ENCODE measurements at regions not wholly inside any gene's neighbourhood (a gene's known extent, or its start where the extent isn't known, plus 50 kb on each side); places are given as distances from the start of the nearest gene placed in this dataset.

GRCh38 chr4:122252584-122252983 lies 100.5 kb downstream of the BLTP1 start:
- no peaks in the 10 kb centered on the region for H3K27me3 Mint-ChIP-seq
- H3K27ac Mint-ChIP-seq: no peak overlapping the region
- no peaks in the 10 kb centered on the region for H3K4me1 Mint-ChIP-seq
- no peak for DNase-seq
- no peak overlapping the region for H3K4me3 Mint-ChIP-seq
- intact Hi-C loops (cut with micrococcal nuclease): no loop called here
- no peaks in the 10 kb centered on the region for H3K9me3 Mint-ChIP-seq
- peaks cover 55% of the 10 kb centered on the region for H3K36me3 Mint-ChIP-seq (ENCODE audit: low read depth)

- Mint-ChIP-seq H3K27ac (no peak overlapping the region), H3K9me3 (no peaks in the 10 kb centered on the region), H3K4me3 (no peak overlapping the region), H3K27me3 (no peaks in the 10 kb centered on the region), H3K36me3 (ENCODE audit: low read depth) (peaks cover 40% of the 10 kb centered on the region), H3K4me1 (no peaks in the 10 kb centered on the region)
- no peak for DNase-seq
- intact Hi-C loops (cut with micrococcal nuclease): no loop called here
These were observed 107.7 kb downstream of the BLTP1 start for GRCh38 chr4:122259849-122260248.

- Mint-ChIP-seq H3K36me3 (ENCODE audit: low read depth) (peaks cover 36% of the 10 kb centered on the region), H3K27me3 (no peaks in the 10 kb centered on the region), H3K4me1 (peaks cover 2% of the 10 kb centered on the region), H3K4me3 (no peak overlapping the region), H3K9me3 (peaks cover 4% of the 10 kb centered on the region), H3K27ac (no peak overlapping the region)
- intact Hi-C loops (cut with micrococcal nuclease): no loop called here
- no peak for DNase-seq
These were observed 102.5 kb upstream of the ADAD1 start for GRCh38 chr4:122276359-122276758.

- Mint-ChIP-seq H3K4me3 (no peak overlapping the region), H3K27ac (no peak overlapping the region), H3K27me3 (no peaks in the 10 kb centered on the region), H3K9me3 (peaks cover 4% of the 10 kb centered on the region), H3K4me1 (peaks cover 2% of the 10 kb centered on the region), H3K36me3 (ENCODE audit: low read depth) (peaks cover 35% of the 10 kb centered on the region)
- DNase-seq: no peak
- intact Hi-C loops (cut with micrococcal nuclease): no loop called here
These were observed 99.8 kb upstream of the ADAD1 start for GRCh38 chr4:122278976-122279375.

- intact Hi-C loops (cut with micrococcal nuclease): no loop called here
- DNase-seq: no peak
- no peaks in the 10 kb centered on the region for H3K27me3 Mint-ChIP-seq
- H3K4me3 Mint-ChIP-seq: no peak overlapping the region
- H3K9me3 Mint-ChIP-seq: peaks cover 4% of the 10 kb centered on the region
- peaks cover 2% of the 10 kb centered on the region for H3K4me1 Mint-ChIP-seq
- H3K27ac Mint-ChIP-seq: no peak overlapping the region
- peaks cover 35% of the 10 kb centered on the region for H3K36me3 Mint-ChIP-seq (ENCODE audit: low read depth)
These were observed 99.1 kb upstream of the ADAD1 start for GRCh38 chr4:122279670-122280069.

GRCh38 chr4:122285285-122285684 lies 93.5 kb upstream of the ADAD1 start:
- DNase-seq: no peak
- peaks cover 3% of the 10 kb centered on the region for H3K4me1 Mint-ChIP-seq
- no peaks in the 10 kb centered on the region for H3K27me3 Mint-ChIP-seq
- H3K27ac Mint-ChIP-seq: no peak overlapping the region
- H3K9me3 Mint-ChIP-seq: no peaks in the 10 kb centered on the region
- intact Hi-C loops (cut with micrococcal nuclease): no loop called here
- peaks cover 19% of the 10 kb centered on the region for H3K36me3 Mint-ChIP-seq (ENCODE audit: low read depth)
- H3K4me3 Mint-ChIP-seq: no peak overlapping the region

- Mint-ChIP-seq H3K27me3 (no peaks in the 10 kb centered on the region), H3K36me3 (ENCODE audit: low read depth) (peaks cover 35% of the 10 kb centered on the region), H3K4me3 (no peak overlapping the region), H3K27ac (no peak overlapping the region), H3K4me1 (no peaks in the 10 kb centered on the region), H3K9me3 (no peaks in the 10 kb centered on the region)
- intact Hi-C loops (cut with micrococcal nuclease): no loop called here
- DNase-seq: no peak
These were observed 85.1 kb upstream of the ADAD1 start for GRCh38 chr4:122293374-122294365.

GRCh38 chr4:122297694-122298093 lies 81.1 kb upstream of the ADAD1 start:
- H3K4me3 Mint-ChIP-seq: no peak overlapping the region
- H3K4me1 Mint-ChIP-seq: no peaks in the 10 kb centered on the region
- H3K27ac Mint-ChIP-seq: no peak overlapping the region
- intact Hi-C loops (cut with micrococcal nuclease): no loop called here
- DNase-seq: no peak
- H3K9me3 Mint-ChIP-seq: no peaks in the 10 kb centered on the region
- peaks cover 28% of the 10 kb centered on the region for H3K36me3 Mint-ChIP-seq (ENCODE audit: low read depth)
- no peaks in the 10 kb centered on the region for H3K27me3 Mint-ChIP-seq

- Mint-ChIP-seq H3K27me3 (no peaks in the 10 kb centered on the region), H3K4me1 (no peaks in the 10 kb centered on the region), H3K27ac (no peak overlapping the region), H3K4me3 (no peak overlapping the region), H3K9me3 (no peaks in the 10 kb centered on the region), H3K36me3 (ENCODE audit: low read depth) (peaks cover 17% of the 10 kb centered on the region)
- no peak for DNase-seq
- intact Hi-C loops (cut with micrococcal nuclease): no loop called here
These were observed 78.0 kb upstream of the ADAD1 start for GRCh38 chr4:122300776-122301175.

- Mint-ChIP-seq H3K4me3 (no peak overlapping the region), H3K9me3 (no peaks in the 10 kb centered on the region), H3K4me1 (peaks cover 8% of the 10 kb centered on the region), H3K27me3 (no peaks in the 10 kb centered on the region), H3K27ac (no peak overlapping the region), H3K36me3 (ENCODE audit: low read depth) (peaks cover 25% of the 10 kb centered on the region)
- no peak for DNase-seq
- intact Hi-C loops (cut with micrococcal nuclease): no loop called here
These were observed 73.0 kb upstream of the ADAD1 start for GRCh38 chr4:122305853-122306252.

- intact Hi-C loops (cut with micrococcal nuclease): loop anchor here (1.0 to 10.0 kb wide), 3 partner anchors 267 to 408 kb away; no protein-coding TSS in a partner anchor
- Mint-ChIP-seq H3K36me3 (ENCODE audit: low read depth) (peaks cover 24% of the 10 kb centered on the region), H3K27ac (no peak overlapping the region), H3K9me3 (no peaks in the 10 kb centered on the region), H3K4me1 (peaks cover 8% of the 10 kb centered on the region), H3K4me3 (no peak overlapping the region), H3K27me3 (no peaks in the 10 kb centered on the region)
- DNase-seq: no peak
These were observed 68.7 kb upstream of the ADAD1 start for GRCh38 chr4:122309988-122310626.

- Mint-ChIP-seq H3K9me3 (no peaks in the 10 kb centered on the region), H3K36me3 (ENCODE audit: low read depth) (peaks cover 32% of the 10 kb centered on the region), H3K27ac (no peak overlapping the region), H3K4me1 (peaks cover 9% of the 10 kb centered on the region), H3K4me3 (no peak overlapping the region), H3K27me3 (no peaks in the 10 kb centered on the region)
- intact Hi-C loops (cut with micrococcal nuclease): loop anchor here (5.0 to 10.0 kb wide), 2 partner anchors 402 to 411 kb away; no protein-coding TSS in a partner anchor
- no peak for DNase-seq
These were observed 65.7 kb upstream of the ADAD1 start for GRCh38 chr4:122313006-122313646.

- H3K36me3 Mint-ChIP-seq (ENCODE audit: low read depth): peaks cover 22% of the 10 kb centered on the region
- intact Hi-C loops (cut with micrococcal nuclease): no loop called here
- H3K9me3 Mint-ChIP-seq: no peaks in the 10 kb centered on the region
- H3K27ac Mint-ChIP-seq: no peak overlapping the region
- H3K4me1 Mint-ChIP-seq: peaks cover 18% of the 10 kb centered on the region
- DNase-seq: no peak
- no peak overlapping the region for H3K4me3 Mint-ChIP-seq
- no peaks in the 10 kb centered on the region for H3K27me3 Mint-ChIP-seq
These were observed 51.9 kb upstream of the ADAD1 start for GRCh38 chr4:122326908-122327307.

GRCh38 chr4:122328893-122329292 lies 49.9 kb upstream of the ADAD1 start:
- H3K27ac Mint-ChIP-seq: no peak overlapping the region
- intact Hi-C loops (cut with micrococcal nuclease): no loop called here
- no peak for DNase-seq
- no peaks in the 10 kb centered on the region for H3K27me3 Mint-ChIP-seq
- H3K9me3 Mint-ChIP-seq: no peaks in the 10 kb centered on the region
- peaks cover 22% of the 10 kb centered on the region for H3K36me3 Mint-ChIP-seq (ENCODE audit: low read depth)
- H3K4me1 Mint-ChIP-seq: peaks cover 4% of the 10 kb centered on the region
- H3K4me3 Mint-ChIP-seq: no peak overlapping the region
